ENCODE measurements at regions not wholly inside any gene's neighbourhood (a gene's known extent, or its start where the extent isn't known, plus 50 kb on each side); places are given as distances from the start of the nearest gene placed in this dataset.
"Not testable (repeated sequence)": the region's sequence is repeated elsewhere in the genome, so short reads cannot be mapped to it uniquely, and the experiment has no call there.

DNA sequence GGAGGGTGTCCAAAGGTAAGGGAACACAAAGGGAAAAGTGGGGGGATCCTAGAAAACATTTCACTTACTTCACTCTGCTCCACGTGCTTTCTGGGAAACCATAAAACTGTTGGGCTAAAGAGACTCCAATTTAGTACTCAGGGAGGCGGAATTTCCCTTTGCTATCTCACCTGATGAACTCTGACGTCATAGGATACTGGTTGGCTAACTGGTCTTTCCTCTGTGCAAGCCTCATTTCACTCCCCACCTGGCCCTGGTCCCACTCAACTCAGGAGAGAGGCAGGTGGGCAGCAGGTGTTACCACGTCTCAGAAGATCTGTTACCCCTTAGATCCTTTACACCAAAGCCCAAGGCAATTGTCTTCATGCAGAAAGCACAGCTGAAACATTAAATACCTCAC, 51.8 kb upstream of the PMAIP1 start:
- intact Hi-C loops (cut with DNase I) = no loop called here
- Histone ChIP-seq H3K27ac (no peak overlapping the region), H3K4me1 (no peaks in the 10 kb centered on the region), H3K27me3 (peaks cover 0 to 8% (median 0%) of the 10 kb centered on the region in 7 donors), H3K36me3 (no peaks in the 10 kb centered on the region), H3K4me3 (no peak overlapping the region), H3K9me3 (no peaks in the 10 kb centered on the region)
- WGBS, 2 donors = 75 to 77% methylated on average over 4 of the region's 4 CpGs
- TF ChIP-seq, protein P1, sequence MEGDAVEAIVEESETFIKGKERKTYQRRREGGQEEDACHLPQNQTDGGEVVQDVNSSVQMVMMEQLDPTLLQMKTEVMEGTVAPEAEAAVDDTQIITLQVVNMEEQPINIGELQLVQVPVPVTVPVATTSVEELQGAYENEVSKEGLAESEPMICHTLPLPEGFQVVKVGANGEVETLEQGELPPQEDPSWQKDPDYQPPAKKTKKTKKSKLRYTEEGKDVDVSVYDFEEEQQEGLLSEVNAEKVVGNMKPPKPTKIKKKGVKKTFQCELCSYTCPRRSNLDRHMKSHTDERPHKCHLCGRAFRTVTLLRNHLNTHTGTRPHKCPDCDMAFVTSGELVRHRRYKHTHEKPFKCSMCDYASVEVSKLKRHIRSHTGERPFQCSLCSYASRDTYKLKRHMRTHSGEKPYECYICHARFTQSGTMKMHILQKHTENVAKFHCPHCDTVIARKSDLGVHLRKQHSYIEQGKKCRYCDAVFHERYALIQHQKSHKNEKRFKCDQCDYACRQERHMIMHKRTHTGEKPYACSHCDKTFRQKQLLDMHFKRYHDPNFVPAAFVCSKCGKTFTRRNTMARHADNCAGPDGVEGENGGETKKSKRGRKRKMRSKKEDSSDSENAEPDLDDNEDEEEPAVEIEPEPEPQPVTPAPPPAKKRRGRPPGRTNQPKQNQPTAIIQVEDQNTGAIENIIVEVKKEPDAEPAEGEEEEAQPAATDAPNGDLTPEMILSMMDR (IDR thresholded peaks at IDR 0.05) = no peak
- DNase-seq (no peak), ATAC-seq (no peak)

DNA sequence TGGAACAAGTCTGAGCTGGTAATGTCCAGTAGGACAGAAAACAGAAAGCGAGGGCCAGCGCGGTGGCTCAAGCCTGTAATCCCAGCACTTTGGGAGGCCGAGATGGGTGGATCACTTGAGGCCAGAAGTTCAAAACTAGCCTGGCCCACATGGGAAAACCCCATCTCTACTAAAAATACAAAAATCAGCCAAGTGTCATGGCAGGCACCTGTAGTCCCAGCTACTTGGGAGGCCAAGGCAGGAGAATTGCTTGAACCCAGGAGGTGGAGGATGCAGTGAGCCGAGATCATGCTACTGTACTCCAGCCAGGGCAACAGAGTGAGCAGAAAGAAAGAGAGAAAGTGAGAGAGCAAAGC, 52.3 kb upstream of the PMAIP1 start:
- ATAC-seq; H3K27me3 ChIP-seq; H3K27ac ChIP-seq; H3K4me3 ChIP-seq; DNase-seq; H3K36me3 ChIP-seq; H3K4me1 ChIP-seq; intact Hi-C loops (cut with DNase I); H3K9me3 ChIP-seq: not testable (repeated sequence)
- 86 to 87% methylated on average over 5 of the region's 5 CpGs for WGBS, 2 donors

DNA sequence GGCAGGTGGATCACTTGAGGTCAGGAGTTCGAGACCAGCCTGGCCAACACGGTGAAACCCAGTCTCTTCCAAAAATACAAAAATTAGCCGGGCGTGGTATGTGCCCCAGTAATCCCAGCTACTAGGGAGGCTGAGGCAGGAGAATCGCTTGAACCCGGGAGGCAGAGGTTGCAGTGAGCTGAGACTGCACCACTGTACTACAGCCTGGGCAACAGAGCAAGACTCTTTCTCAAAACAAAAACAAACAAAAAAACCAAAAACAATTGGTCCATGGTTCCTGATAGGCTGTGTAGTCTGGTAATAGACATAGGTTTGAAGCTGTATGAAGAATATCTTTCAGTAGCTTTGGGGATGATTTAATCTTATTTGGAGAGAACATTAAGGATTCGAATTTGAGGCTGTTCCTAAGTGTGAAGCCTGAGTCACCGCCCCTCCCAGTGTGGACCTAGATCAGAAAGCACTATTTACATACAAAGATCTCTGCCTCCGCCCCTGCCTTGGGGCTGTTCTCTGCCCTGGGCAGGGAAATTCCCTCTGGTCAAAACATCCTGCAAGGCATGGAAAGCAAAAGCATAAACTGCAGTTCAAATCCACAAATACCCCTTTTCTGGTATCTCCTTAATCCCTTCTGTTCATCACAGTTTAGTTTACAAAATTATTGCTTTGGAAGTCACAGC, 52.8 kb upstream of the PMAIP1 start:
- no peaks in the 10 kb centered on the region for H3K36me3 ChIP-seq
- ATAC-seq (no peak), DNase-seq (no peak)
- intact Hi-C loops (cut with DNase I) = no loop called here
- H3K4me1 ChIP-seq = no peaks in the 10 kb centered on the region
- no peaks in the 10 kb centered on the region for H3K9me3 ChIP-seq
- H3K4me3 ChIP-seq = no peak overlapping the region
- TF ChIP-seq, protein P1 (IDR thresholded peaks at IDR 0.05) = no peak
- H3K27ac ChIP-seq = no peak overlapping the region
- WGBS, 2 donors = 75 to 84% methylated on average over 9 of the region's 9 CpGs
- H3K27me3 ChIP-seq = peaks cover 0 to 12% (median 0%) of the 10 kb centered on the region in 7 donors

DNA sequence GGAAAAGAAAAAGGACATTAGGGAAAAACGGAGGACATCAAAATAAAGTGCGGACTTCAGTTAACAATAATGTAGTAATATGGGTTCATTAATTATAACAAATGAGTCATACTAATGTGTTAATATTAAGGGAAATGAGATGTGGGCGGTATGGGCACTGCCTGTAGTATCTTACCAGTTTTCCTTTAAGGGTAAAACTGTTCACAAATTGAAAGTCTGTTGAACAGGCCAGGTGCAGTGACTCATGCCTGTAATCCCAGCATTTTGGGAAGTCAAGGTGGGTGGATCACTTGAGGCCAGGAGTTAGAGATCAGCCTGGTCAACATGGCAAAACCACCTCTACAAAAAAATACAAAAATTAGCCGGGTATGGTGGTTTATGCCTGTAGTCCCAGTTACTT, 56.8 kb upstream of the PMAIP1 start:
- Histone ChIP-seq H3K4me3 (no peak overlapping the region), H3K36me3 (no peaks in the 10 kb centered on the region), H3K4me1 (no peaks in the 10 kb centered on the region), H3K9me3 (no peaks in the 10 kb centered on the region), H3K27ac (no peak overlapping the region), H3K27me3 (peaks cover 0 to 19% (median 0%) of the 10 kb centered on the region in 7 donors)
- intact Hi-C loops (cut with DNase I) = no loop called here
- DNase-seq (no peak), ATAC-seq (no peak)
- 93 to 94% methylated on average over 4 of the region's 4 CpGs for WGBS, 2 donors
- TF ChIP-seq, protein P1 (IDR thresholded peaks at IDR 0.05) = no peak

DNA sequence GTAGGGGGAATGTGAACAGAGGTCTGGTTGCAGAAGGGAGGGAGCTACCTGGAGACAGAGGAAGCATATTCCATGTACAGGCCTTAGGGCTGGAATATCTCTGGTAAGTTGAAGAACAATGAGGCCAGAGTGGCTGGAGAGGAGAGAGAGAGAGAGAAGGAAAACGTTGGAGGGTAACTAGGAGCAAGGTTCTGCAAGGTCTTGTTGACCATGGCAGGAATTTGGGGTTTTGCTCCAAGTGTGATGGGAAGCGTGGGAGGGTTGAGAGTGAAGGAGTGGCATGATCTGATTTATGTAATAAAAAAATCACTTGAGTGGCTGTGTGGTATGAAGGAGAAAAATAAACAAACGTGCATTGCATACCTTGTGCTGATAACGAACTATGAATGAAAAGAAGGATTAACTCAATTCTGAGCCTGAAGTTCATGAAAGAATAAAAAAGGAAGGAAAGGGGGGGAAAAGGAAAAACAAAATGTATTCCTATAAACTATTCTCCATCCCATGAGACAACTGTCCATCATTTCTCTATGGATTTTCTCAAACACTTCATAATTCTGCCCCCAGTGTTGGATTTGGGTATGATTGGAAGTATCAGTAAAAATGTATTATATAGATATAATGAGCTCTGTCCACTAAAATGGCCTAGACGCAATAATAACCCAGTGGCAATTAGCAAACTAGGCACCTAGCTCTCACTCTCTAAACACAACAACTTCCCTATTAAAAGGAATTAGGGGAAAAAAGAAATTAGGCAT, 59.7 kb upstream of the PMAIP1 start:
- H3K27me3 ChIP-seq = peaks cover 0 to 24% (median 0%) of the 10 kb centered on the region in 7 donors
- intact Hi-C loops (cut with DNase I) = loop anchor here in 8 of 10 donors (5.0 to 10.0 kb wide), 4 partner anchors 705 to 715 kb away; no protein-coding TSS in a partner anchor
- no peak overlapping the region for H3K4me3 ChIP-seq
- ATAC-seq = no peak
- H3K9me3 ChIP-seq = no peaks in the 10 kb centered on the region
- no peak overlapping the region for H3K27ac ChIP-seq
- H3K4me1 ChIP-seq = peaks cover 0 to 4% (median 0%) of the 10 kb centered on the region in 9 donors
- 76 to 80% methylated on average over 5 of the region's 5 CpGs for WGBS, 2 donors
- H3K36me3 ChIP-seq = no peaks in the 10 kb centered on the region
- TF ChIP-seq, protein P1 (IDR thresholded peaks at IDR 0.05) = no peak
- DNase-seq = no peak

Measured in heart right ventricle (tissue), 16 donors.